ENCODE measurements at regions not wholly inside any gene's neighbourhood (a gene's known extent, or its start where the extent isn't known, plus 50 kb on each side); places are given as distances from the start of the nearest gene placed in this dataset.
"Not testable (repeated sequence)": the region's sequence is repeated elsewhere in the genome, so short reads cannot be mapped to it uniquely, and the experiment has no call there.

DNA sequence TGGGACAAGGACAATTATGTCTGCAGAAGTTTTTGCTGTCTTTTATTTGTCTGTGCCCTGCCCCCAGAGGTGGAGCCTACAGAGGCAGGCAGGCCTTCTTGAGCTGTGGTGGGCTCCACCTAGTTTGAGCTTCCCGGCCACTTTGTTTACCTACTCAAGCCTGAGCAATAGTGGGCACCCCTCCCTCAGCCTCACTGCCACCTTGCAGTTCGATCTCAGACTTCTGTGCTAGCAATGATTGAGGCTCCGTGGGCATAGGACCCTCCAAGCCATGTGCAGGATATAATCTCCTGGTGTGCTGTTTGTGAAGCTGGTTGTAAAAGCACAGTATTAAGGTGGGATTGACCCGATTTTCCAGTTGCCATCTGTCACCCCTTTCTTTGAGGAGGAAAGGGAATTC lies 3933.4 kb upstream of the OR11H1 start:
- TF ChIP-seq, protein P1, sequence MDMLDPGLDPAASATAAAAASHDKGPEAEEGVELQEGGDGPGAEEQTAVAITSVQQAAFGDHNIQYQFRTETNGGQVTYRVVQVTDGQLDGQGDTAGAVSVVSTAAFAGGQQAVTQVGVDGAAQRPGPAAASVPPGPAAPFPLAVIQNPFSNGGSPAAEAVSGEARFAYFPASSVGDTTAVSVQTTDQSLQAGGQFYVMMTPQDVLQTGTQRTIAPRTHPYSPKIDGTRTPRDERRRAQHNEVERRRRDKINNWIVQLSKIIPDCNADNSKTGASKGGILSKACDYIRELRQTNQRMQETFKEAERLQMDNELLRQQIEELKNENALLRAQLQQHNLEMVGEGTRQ (IDR thresholded peaks at IDR 0.05; ENCODE audit: low read length) = not testable (repeated sequence)
- TF ChIP-seq TEAD4 (IDR thresholded peaks at IDR 0.05; ENCODE audit: low read depth, low read length); POLR2AphosphoS5 (IDR thresholded peaks at IDR 0.05; ENCODE audit: low read depth, low read length); ATF2 (IDR thresholded peaks at IDR 0.05; ENCODE audit: low read length): not testable (repeated sequence)

Data from H1 (cell line).